Hematopoietic multipotent progenitor cell (in vitro differentiated cells): ENCODE measurements at regions not wholly inside any gene's neighbourhood (a gene's known extent, or its start where the extent isn't known, plus 50 kb on each side); places are given as distances from the start of the nearest gene placed in this dataset.
"Not testable (repeated sequence)": the region's sequence is repeated elsewhere in the genome, so short reads cannot be mapped to it uniquely, and the experiment has no call there.

Experiments used
- DNase-seq, 3 donors: peaks; one replicate each; pipeline ENCODE4 v3.0.0-alpha.2; 2011 to 2015; ENCODE audit warnings: low read depth in 2 of 3, low spot score in 2 of 3

- DNase-seq = peak; percentile 50 to 85 (median 73)
Observed at GRCh38 chr6:137313928-137314855, 95.0 kb upstream of the IFNGR1 start.

GRCh38 chr6:137313211-137313610 is 94.0 kb upstream of the IFNGR1 start:
- DNase-seq = no peak

- no peak for DNase-seq
Observed at GRCh38 chr6:137311940-137312339, 92.8 kb upstream of the IFNGR1 start.

DNA sequence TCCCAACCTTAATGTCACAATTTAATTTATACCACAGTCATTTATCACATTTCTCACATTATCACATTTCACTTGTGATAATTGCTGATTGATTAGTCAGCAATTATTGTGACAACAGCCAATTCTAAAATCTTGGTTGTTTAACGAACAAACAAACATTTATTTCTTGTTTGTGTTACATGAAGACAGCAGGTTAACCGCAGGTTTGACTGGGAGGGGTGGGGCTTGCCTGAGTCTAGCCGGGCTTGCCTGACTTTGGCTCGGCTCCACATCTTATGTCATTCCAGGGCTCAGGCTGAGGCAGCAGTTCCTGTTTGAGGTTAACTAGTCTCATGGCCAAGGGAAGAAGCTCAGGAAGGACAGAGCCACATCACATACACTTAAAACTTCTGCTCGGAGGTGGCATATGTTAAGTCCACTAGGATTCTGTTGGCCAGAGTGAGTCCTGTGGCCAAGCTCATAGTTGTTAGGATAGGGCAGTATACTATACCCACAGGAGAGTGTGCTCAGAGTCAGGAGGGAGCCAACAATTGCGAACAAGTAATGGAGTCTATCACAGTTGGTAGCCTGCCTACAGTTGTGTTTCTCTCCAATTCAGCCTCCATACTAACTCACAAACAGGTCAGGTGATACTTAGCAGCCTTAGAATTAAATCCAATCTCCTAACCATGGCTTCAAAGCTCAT is 90.0 kb upstream of the IFNGR1 start:
- DNase-seq = peak in 2 of 3 donors; percentile 68 to 70

DNA sequence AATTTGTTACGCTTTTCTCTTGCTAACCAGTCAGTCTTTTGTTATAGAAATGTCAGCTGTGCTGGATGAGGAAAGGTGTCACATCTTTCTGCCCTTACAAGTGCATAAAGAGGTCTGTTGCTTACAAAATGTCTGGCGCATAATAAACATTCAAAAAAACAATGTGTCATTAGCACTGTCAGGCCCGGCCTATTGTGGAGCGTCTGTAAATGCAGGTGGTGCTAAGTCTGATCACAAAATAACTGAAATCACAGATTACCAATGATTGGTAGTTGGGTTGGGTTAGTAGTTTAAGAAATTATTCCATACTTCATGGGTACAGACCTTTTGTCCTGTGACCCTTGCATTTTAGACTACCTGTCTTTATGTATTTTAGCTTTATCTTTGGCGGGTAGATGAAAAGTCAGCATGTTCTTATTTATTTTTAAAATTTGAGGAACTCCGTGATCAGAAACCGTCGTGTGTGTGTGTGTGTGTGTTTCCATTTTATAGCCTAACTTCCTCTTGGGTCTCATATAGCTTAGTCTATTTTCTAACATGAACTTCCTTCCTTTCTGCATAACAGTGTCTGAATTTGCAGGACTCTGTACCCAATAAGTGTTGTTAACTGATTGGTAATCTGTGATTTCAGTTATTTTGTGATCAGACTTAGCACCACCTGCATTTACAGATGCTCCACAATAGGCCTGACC is 88.1 kb upstream of the IFNGR1 start:
- DNase-seq = peak in 2 of 3 donors; percentile 33 to 79

DNA sequence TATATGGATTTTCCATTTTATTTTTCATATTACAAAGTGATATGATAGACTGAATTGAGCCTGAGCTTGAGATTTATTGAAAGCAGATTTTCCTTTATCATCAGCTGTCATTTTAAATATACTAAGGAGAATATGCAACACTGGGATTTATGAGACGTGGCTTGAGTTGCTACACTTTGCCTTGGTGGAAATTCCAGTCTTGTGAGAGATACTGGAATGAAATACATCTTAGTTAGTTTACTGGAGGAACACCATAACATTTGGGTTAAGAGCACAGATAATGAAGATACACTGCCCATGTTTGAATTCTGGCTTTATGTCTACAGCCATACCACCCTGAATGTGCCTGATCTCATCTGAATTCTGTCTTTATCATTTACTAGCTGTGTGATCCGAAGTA is 86.5 kb upstream of the IFNGR1 start:
- DNase-seq = no peak

- DNase-seq = no peak
Observed at GRCh38 chr6:137304020-137304780, 85.0 kb upstream of the IFNGR1 start.

GRCh38 chr6:137303441-137303840 is 84.3 kb upstream of the IFNGR1 start:
- no peak for DNase-seq

- DNase-seq = no peak
Observed at GRCh38 chr6:137299681-137300080, 80.5 kb upstream of the IFNGR1 start.

GRCh38 chr6:137297887-137298286 is 78.7 kb upstream of the IFNGR1 start:
- no peak for DNase-seq

- not testable (repeated sequence) for DNase-seq
Observed at GRCh38 chr6:137292326-137292725, 73.1 kb upstream of the IFNGR1 start.

- peak in 2 of 3 donors; percentile 83 to 95 for DNase-seq
Observed at GRCh38 chr6:137291441-137291840, 72.3 kb upstream of the IFNGR1 start.

- DNase-seq = no peak
Observed at GRCh38 chr6:137290601-137291261, 71.5 kb upstream of the IFNGR1 start.

DNA sequence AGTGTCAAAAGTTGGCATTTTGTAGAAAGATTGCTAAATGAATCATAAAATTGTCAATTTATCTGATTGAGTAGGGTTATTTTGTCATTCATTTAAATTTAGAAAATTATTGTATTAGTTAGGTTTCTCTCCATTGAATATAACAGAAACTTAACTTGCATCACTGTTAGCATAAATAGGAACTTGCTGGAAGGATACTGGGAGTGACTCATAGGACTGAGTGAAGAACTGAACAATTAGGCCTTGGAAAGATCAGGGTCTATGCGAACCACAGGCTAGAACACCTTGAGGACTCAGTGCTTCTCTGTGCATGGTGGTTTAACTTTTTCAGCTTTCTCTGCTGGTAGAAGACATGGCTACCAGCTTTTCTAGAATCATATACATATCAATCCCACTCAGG is 67.7 kb upstream of the IFNGR1 start:
- no peak for DNase-seq

DNA sequence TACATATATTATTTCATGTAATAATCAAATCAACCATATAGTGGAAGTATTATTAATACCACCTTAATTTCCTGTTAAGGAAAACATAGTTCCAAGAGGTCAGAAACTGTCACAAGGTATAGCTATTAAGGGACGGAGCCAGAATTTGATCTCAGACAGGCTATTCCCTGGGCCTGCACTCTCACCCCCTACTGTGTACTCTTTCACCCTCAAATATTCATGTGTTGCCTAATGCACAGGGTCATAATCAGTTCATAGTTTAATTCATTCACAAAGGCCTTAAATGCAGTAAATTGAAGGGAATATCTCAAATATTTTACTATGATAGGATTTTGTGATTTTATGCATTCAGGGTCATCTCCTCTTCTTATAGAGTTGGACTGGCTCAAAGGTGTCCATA is 67.2 kb upstream of the IFNGR1 start:
- DNase-seq = no peak

DNA sequence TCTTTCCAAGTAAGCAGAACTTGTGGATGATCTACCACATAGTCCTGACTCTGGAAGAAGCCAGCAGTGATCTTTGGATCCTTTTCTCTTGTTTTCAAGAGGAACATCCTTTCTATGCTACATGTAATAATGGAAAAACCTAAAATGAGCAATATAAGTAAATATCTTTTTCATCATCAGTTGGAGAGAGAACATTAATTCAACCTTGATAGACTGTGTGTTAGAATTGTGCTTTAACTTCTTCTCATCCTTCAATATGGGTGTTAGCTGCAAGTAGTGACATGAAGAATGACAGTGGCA is 65.6 kb upstream of the IFNGR1 start:
- no peak for DNase-seq

GRCh38 chr6:137283940-137284810 is 65.0 kb upstream of the IFNGR1 start:
- DNase-seq = no peak

- no peak for DNase-seq
Observed at GRCh38 chr6:137283080-137283479, 63.9 kb upstream of the IFNGR1 start.

DNA sequence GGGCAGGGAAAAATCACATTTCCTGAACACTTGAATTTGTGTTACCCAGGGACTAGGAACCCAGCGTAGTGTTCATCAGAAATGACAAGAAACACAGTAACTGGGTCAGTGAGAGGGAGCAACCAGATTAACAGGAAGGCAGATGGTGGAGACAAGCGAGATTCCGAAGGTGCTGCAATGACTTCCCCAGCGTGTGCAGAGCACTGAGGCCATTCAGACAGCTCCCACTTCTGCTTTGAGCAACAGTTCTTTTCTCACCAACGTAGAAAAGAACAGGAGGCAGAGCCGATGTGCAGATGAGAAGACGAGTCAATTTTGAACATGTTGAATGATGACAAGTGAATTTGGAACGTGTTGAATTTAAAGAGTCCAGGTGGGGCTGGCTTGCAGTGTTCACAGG is 63.1 kb upstream of the IFNGR1 start:
- DNase-seq = peak in 1 of 3 donors; percentile 61
